PC-9 (cell line): ENCODE measurements at regions not wholly inside any gene's neighbourhood (a gene's known extent, or its start where the extent isn't known, plus 50 kb on each side); places are given as distances from the start of the nearest gene placed in this dataset.

Source experiments
- BruUV-seq: library from RNA; stranded (reverse); fragments of 400-500 nt; replicated peaks from 2 replicates; lab custom pipeline; 2021; lab: Mats Ljungman, UMichigan
- CTCF ChIA-PET: fragments of 300-600 bp; sonication (Branson Sonifier 250); formaldehyde crosslinking; loops from one replicate; lab custom pipeline; 2022; ENCODE audit warnings: antibody characterized with exemption; lab: Charles Lee
- POLR2A ChIA-PET: fragments of 300-600 bp; sonication (Branson Sonifier 250); formaldehyde crosslinking; loops from one replicate; lab custom pipeline; 2022; ENCODE audit warnings: antibody characterized with exemption; ENCODE audit not compliant: unreplicated experiment; lab: Charles Lee
- DNase-seq, 2 experiments: peaks; one replicate each; pipeline versions ENCODE4 v3.0.0 to v3.0.0-alpha.2; 2015 to 2022; ENCODE audit warnings: mixed read lengths in 1 of 2
- H2AFZ ChIP-seq: fragments of 200-600 bp; sonication (generic); 2 replicates; pipeline ENCODE4 v1.8.1; 2017; ENCODE audit warnings: antibody characterized with exemption
- H3F3A ChIP-seq: fragments of 200-600 bp; sonication (generic); 2 replicates; pipeline ENCODE4 v1.8.1; 2017; ENCODE audit warnings: antibody characterized with exemption, mild to moderate bottlenecking, low read depth; ENCODE audit not compliant: insufficient read depth
- H3K27ac ChIP-seq: fragments of 200-600 bp; sonication (generic); 2 replicates; pipeline ENCODE4 v1.6.1; 2016; ENCODE audit warnings: mixed run types
- H3K27me3 ChIP-seq: fragments of 200-600 bp; sonication (generic); 2 replicates; pipeline ENCODE4 v1.6.1; 2016; ENCODE audit warnings: low read depth, mixed run types; ENCODE audit not compliant: insufficient read depth
- H3K36me3 ChIP-seq: fragments of 200-600 bp; sonication (generic); 2 replicates; pipeline ENCODE4 v1.6.1; 2016; ENCODE audit warnings: low read depth, mixed run types
- H3K4me1 ChIP-seq: fragments of 200-600 bp; sonication (generic); replicated peaks from 2 replicates; pipeline ENCODE4 v1.6.1; 2016; ENCODE audit warnings: mixed run types; ENCODE audit not compliant: insufficient read depth
- H3K4me2 ChIP-seq: fragments of 200-600 bp; sonication (generic); 2 replicates; pipeline ENCODE4 v1.6.1; 2017; ENCODE audit warnings: mixed run types
- H3K4me3 ChIP-seq: fragments of 200-600 bp; sonication (generic); 2 replicates; pipeline ENCODE4 v1.6.1; 2016; ENCODE audit warnings: mixed run types
- H3K79me2 ChIP-seq: fragments of 200-600 bp; sonication (generic); 2 replicates; pipeline ENCODE4 v1.6.1; 2017; ENCODE audit warnings: low read depth, mixed run types
- H3K9me2 ChIP-seq: fragments of 200-600 bp; sonication (generic); 2 replicates; pipeline ENCODE4 v1.8.1; 2017; ENCODE audit warnings: mild to moderate bottlenecking; ENCODE audit not compliant: insufficient read depth
- H3K9me3 ChIP-seq: fragments of 200-600 bp; sonication (generic); 2 replicates; pipeline ENCODE4 v1.8.1; 2016; ENCODE audit warnings: low read depth; ENCODE audit not compliant: insufficient read depth
- H4K20me1 ChIP-seq: fragments of 200-600 bp; sonication (generic); 2 replicates; pipeline ENCODE4 v1.8.1; 2017; ENCODE audit not compliant: insufficient read depth
- CTCF ChIP-seq: fragments of 200-600 bp; sonication (generic); conservative IDR thresholded peaks from 2 replicates; pipeline ENCODE4 v1.6.1; 2017; ENCODE audit warnings: mixed run types, antibody characterized with exemption, mild to moderate bottlenecking, moderate library complexity
- EZH2 ChIP-seq: fragments of 200-600 bp; sonication (generic); IDR thresholded peaks from 2 replicates; pipeline ENCODE4 v1.8.0; 2017; ENCODE audit warnings: antibody characterized with exemption, low read depth
- intact Hi-C: fragments of 100-400 bp; cut with micrococcal nuclease; formaldehyde crosslinking; loops from one replicate; pipeline ENCODE4 v1.10.0; 2022; ENCODE audit not compliant: unreplicated experiment

- no peak for DNase-seq
- H3K9me3 ChIP-seq: no peaks in the 10 kb centered on the region
- POLR2A ChIA-PET: no interaction called here
- CTCF ChIA-PET: no interaction called here
- H3F3A ChIP-seq: no peaks in the 10 kb centered on the region
- no peaks in the 10 kb centered on the region for H3K4me1 ChIP-seq
- no peaks in the 10 kb centered on the region for H4K20me1 ChIP-seq
- H3K4me3 ChIP-seq: no peak overlapping the region
- intact Hi-C loops: no loop called here
- TF ChIP-seq EZH2: no peak
- TF ChIP-seq CTCF: no peak
- no peaks in the 10 kb centered on the region for H3K36me3 ChIP-seq
- BruUV-seq: no TSS peak
- no peaks in the 10 kb centered on the region for H3K27me3 ChIP-seq
- no peaks in the 10 kb centered on the region for H3K79me2 ChIP-seq
- H3K4me2 ChIP-seq: no peak overlapping the region
- H2AFZ ChIP-seq: no peak overlapping the region
- no peak overlapping the region for H3K27ac ChIP-seq
- no peaks in the 10 kb centered on the region for H3K9me2 ChIP-seq
Observed at GRCh38 chr15:94921936-94922335, 690.6 kb downstream of the MCTP2 start.

- no peaks in the 10 kb centered on the region for H3K36me3 ChIP-seq
- H4K20me1 ChIP-seq: no peaks in the 10 kb centered on the region
- BruUV-seq: no TSS peak
- no peaks in the 10 kb centered on the region for H3K27me3 ChIP-seq
- H3K9me2 ChIP-seq: no peaks in the 10 kb centered on the region
- intact Hi-C loops: no loop called here
- H3K4me3 ChIP-seq: no peak overlapping the region
- no peak for TF ChIP-seq EZH2
- TF ChIP-seq CTCF: no peak
- no peaks in the 10 kb centered on the region for H3K4me1 ChIP-seq
- ChIA-PET CTCF (no interaction called here), POLR2A (no interaction called here)
- no peak for DNase-seq
- H3K79me2 ChIP-seq: no peaks in the 10 kb centered on the region
- no peaks in the 10 kb centered on the region for H3K9me3 ChIP-seq
- no peak overlapping the region for H3K4me2 ChIP-seq
- no peaks in the 10 kb centered on the region for H3F3A ChIP-seq
- no peak overlapping the region for H2AFZ ChIP-seq
- H3K27ac ChIP-seq: no peak overlapping the region
Observed at GRCh38 chr15:94924057-94924456, 692.7 kb downstream of the MCTP2 start.

GRCh38 chr15:94924971-94925598 lies 693.7 kb downstream of the MCTP2 start:
- no peaks in the 10 kb centered on the region for H3K9me3 ChIP-seq
- no peak overlapping the region for H2AFZ ChIP-seq
- POLR2A ChIA-PET: no interaction called here

More at GRCh38 chr15:94924971-94925598, 693.7 kb downstream of the MCTP2 start:
- Histone ChIP-seq H3K9me2 (no peaks in the 10 kb centered on the region), H3K27ac (no peak overlapping the region), H4K20me1 (no peaks in the 10 kb centered on the region), H3F3A (no peaks in the 10 kb centered on the region), H3K4me2 (no peak overlapping the region), H3K36me3 (no peaks in the 10 kb centered on the region), H3K79me2 (no peaks in the 10 kb centered on the region), H3K4me3 (no peak overlapping the region), H3K4me1 (no peaks in the 10 kb centered on the region), H3K27me3 (no peaks in the 10 kb centered on the region)
- intact Hi-C loops: no loop called here
- BruUV-seq: no TSS peak
- no peak for DNase-seq
- TF ChIP-seq EZH2: no peak
- TF ChIP-seq CTCF: no peak
- CTCF ChIA-PET: no interaction called here
